NCI-H82 treated with DMSO at 0.1 percent for 48 hours (cell line): ENCODE measurements at regions not wholly inside any gene's neighbourhood (a gene's known extent, or its start where the extent isn't known, plus 50 kb on each side); places are given as distances from the start of the nearest gene placed in this dataset.

Source experiments
- DNase-seq: peaks from one replicate; lab custom pipeline; 2025; ENCODE audit not compliant: unreplicated experiment; lab: John Stamatoyannopoulos, UW

- DNase-seq = no peak
Observed at GRCh38 chr1:81496349-81496748, 304.4 kb upstream of the ADGRL2 start.

- DNase-seq = no peak
Observed at GRCh38 chr1:81493102-81493869, 307.4 kb upstream of the ADGRL2 start.

GRCh38 chr1:81492628-81493027 is 308.1 kb upstream of the ADGRL2 start:
- DNase-seq = no peak

- DNase-seq = no peak
Observed at GRCh38 chr1:81490614-81491013, 310.1 kb upstream of the ADGRL2 start.

GRCh38 chr1:81489372-81489934 is 311.3 kb upstream of the ADGRL2 start:
- no peak for DNase-seq

GRCh38 chr1:81484284-81484683 is 316.4 kb upstream of the ADGRL2 start:
- no peak for DNase-seq

- no peak for DNase-seq
Observed at GRCh38 chr1:81478219-81478618, 322.5 kb upstream of the ADGRL2 start.

GRCh38 chr1:81477710-81478109 is 323.0 kb upstream of the ADGRL2 start:
- no peak for DNase-seq

- no peak for DNase-seq
Observed at GRCh38 chr1:81472387-81472786, 328.3 kb upstream of the ADGRL2 start.

- DNase-seq = no peak
Observed at GRCh38 chr1:81471255-81471654, 329.5 kb upstream of the ADGRL2 start.

GRCh38 chr1:81470275-81470674 is 330.5 kb upstream of the ADGRL2 start:
- DNase-seq = no peak

- DNase-seq = no peak
Observed at GRCh38 chr1:81467383-81467782, 333.4 kb upstream of the ADGRL2 start.

GRCh38 chr1:81466961-81467360 is 333.8 kb upstream of the ADGRL2 start:
- no peak for DNase-seq

- no peak for DNase-seq
Observed at GRCh38 chr1:81463936-81464837, 336.5 kb upstream of the ADGRL2 start.

- no peak for DNase-seq
Observed at GRCh38 chr1:81459043-81459442, 341.7 kb upstream of the ADGRL2 start.

- no peak for DNase-seq
Observed at GRCh38 chr1:81458186-81458585, 342.5 kb upstream of the ADGRL2 start.

- DNase-seq = no peak
Observed at GRCh38 chr1:81455481-81455880, 345.3 kb upstream of the ADGRL2 start.

GRCh38 chr1:81453971-81454370 is 346.8 kb upstream of the ADGRL2 start:
- no peak for DNase-seq

- DNase-seq = no peak
Observed at GRCh38 chr1:81453367-81453703, 347.4 kb upstream of the ADGRL2 start.

GRCh38 chr1:81452693-81453366 is 347.9 kb upstream of the ADGRL2 start:
- no peak for DNase-seq

GRCh38 chr1:81449786-81450185 is 350.9 kb upstream of the ADGRL2 start:
- no peak for DNase-seq
